ENCODE measurements at regions not wholly inside any gene's neighbourhood (a gene's known extent, or its start where the extent isn't known, plus 50 kb on each side); places are given as distances from the start of the nearest gene placed in this dataset.
"Not testable (repeated sequence)": the region's sequence is repeated elsewhere in the genome, so short reads cannot be mapped to it uniquely, and the experiment has no call there.

DNA sequence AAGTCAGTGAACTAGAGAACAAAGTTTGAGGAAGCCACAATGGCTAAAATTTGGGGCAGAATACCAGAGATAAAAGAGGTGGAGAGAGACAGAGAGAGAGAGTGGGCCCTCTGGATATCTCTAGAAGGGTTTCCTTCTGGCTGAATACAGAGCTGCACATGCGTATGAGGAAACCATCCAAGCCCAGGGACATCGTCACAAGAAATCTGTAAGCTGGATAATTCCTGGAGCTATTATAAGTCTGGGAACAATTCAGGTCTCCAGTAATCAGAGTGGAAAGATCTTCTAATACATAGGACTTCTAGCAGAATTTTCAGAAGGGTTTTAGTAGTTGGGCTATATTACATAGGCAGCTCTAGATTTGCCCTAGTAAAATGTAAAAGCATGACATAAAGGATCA is 415.7 kb upstream of the MTPN start:
- no peaks in the 10 kb centered on the region for H3K27me3 ChIP-seq
- no peaks in the 10 kb centered on the region for H3K36me3 ChIP-seq
- H3K4me3 ChIP-seq, result no peak overlapping the region
- no peak for DNase-seq
- intact Hi-C loops (cut with DNase I), result no loop called here
- TF ChIP-seq, protein P1, sequence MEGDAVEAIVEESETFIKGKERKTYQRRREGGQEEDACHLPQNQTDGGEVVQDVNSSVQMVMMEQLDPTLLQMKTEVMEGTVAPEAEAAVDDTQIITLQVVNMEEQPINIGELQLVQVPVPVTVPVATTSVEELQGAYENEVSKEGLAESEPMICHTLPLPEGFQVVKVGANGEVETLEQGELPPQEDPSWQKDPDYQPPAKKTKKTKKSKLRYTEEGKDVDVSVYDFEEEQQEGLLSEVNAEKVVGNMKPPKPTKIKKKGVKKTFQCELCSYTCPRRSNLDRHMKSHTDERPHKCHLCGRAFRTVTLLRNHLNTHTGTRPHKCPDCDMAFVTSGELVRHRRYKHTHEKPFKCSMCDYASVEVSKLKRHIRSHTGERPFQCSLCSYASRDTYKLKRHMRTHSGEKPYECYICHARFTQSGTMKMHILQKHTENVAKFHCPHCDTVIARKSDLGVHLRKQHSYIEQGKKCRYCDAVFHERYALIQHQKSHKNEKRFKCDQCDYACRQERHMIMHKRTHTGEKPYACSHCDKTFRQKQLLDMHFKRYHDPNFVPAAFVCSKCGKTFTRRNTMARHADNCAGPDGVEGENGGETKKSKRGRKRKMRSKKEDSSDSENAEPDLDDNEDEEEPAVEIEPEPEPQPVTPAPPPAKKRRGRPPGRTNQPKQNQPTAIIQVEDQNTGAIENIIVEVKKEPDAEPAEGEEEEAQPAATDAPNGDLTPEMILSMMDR (IDR thresholded peaks at IDR 0.05), result no peak
- no peaks in the 10 kb centered on the region for H3K4me1 ChIP-seq
- 83 to 90% methylated on average over 2 of the region's 2 CpGs for WGBS, 2 donors
- H3K27ac ChIP-seq, result no peak overlapping the region
- H3K9me3 ChIP-seq, result no peaks in the 10 kb centered on the region
- ATAC-seq, result no peak

DNA sequence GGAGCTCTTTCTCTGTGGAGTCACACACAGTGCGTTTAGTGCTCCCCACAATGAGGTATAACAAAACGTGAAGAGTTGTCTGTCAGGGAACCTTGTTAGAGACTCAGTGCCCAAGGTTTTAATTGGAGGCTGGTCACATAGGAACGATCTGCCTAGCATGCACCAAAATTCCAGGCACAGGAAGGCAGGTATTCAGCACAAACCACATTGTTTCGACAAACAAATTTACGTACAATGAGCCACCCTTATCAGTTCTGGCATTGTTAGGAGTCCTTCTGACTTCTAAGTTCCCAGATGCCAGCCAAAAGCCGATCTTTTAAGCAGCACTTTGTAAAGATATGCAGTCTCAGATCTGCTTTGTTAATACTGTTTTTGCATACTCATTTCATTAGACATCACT is 414.2 kb upstream of the MTPN start:
- intact Hi-C loops (cut with DNase I), result no loop called here
- no peaks in the 10 kb centered on the region for H3K9me3 ChIP-seq
- TF ChIP-seq, protein P1 (IDR thresholded peaks at IDR 0.05), result no peak
- H3K36me3 ChIP-seq, result no peaks in the 10 kb centered on the region
- ATAC-seq (no peak), DNase-seq (no peak)
- H3K4me1 ChIP-seq, result no peaks in the 10 kb centered on the region
- H3K4me3 ChIP-seq, result no peak overlapping the region
- WGBS, 2 donors, result 51 to 57% methylated on average over 6 of the region's 6 CpGs
- no peak overlapping the region for H3K27ac ChIP-seq
- H3K27me3 ChIP-seq, result no peaks in the 10 kb centered on the region

DNA sequence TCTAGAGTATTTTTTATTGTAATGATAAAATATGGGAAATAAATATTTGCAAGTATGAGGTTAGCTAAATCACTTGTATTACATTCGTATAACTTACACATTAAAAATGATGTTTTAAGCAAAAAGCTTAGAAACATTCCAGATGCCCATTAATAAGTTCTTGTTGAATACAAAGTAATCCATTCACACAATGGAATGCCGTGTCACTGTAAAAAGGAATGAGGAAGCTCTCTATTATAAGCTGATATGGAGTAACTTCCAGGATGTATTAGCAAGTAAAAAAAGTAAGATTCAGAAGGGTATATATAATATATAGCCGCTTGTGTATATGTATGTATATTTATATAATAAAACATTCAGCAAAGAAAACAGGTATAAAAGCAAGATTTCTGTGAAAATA is 412.8 kb upstream of the MTPN start:
- no peaks in the 10 kb centered on the region for H3K27me3 ChIP-seq
- no peaks in the 10 kb centered on the region for H3K9me3 ChIP-seq
- TF ChIP-seq, protein P1 (IDR thresholded peaks at IDR 0.05), result no peak
- H3K27ac ChIP-seq, result no peak overlapping the region
- no peaks in the 10 kb centered on the region for H3K4me1 ChIP-seq
- intact Hi-C loops (cut with DNase I), result no loop called here
- no peak overlapping the region for H3K4me3 ChIP-seq
- ATAC-seq (no peak), DNase-seq (no peak)
- WGBS, 2 donors, result 61 to 67% methylated on average over 3 of the region's 3 CpGs
- H3K36me3 ChIP-seq, result no peaks in the 10 kb centered on the region

DNA sequence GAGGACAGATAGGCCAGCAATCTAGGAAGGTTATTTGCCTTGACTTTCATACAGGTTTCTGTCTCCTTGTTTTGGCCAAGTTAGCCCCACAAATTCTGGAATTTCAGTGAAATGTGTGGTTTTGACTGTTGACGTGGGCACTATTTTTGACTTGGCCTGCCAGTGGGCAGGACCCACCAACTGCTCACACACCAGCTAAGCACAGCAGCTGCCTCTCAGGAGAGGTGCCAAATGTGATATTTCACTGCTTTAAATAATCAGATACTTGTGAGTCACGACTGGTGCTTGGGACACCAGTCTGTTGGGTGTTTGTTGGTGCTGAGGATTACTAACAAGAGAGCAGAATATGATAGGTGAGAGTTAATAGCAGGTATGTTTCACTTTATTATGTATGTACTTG is 409.7 kb upstream of the MTPN start:
- no peak for ATAC-seq
- intact Hi-C loops (cut with DNase I), result no loop called here

DNA sequence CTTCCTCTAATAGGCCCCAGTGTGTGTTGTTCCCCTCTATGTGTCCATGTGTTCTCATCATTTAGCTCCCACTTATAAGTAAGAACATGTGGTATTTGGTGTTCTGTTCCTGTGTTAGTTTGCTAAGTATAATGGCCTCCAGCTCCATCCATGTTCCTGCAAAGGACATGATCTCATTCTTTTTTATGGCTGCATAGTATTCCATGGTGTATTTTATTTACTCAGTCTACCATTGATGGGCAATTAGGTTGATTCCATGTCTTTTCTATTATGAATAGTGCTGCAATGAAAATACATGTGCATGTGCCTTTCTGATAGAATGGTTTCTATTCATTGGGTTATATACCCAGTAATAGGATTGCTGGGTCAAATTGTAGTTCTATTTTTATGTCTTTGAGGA is 394.2 kb upstream of the MTPN start:
- H3K9me3 ChIP-seq; intact Hi-C loops (cut with DNase I); DNase-seq; H3K27ac ChIP-seq; ATAC-seq; H3K27me3 ChIP-seq; H3K36me3 ChIP-seq; H3K4me3 ChIP-seq; H3K4me1 ChIP-seq: not testable (repeated sequence)

More for the DNA sequence above, 409.7 kb upstream of the MTPN start:
- Histone ChIP-seq H3K4me1 (no peaks in the 10 kb centered on the region), H3K36me3 (no peaks in the 10 kb centered on the region), H3K27ac (no peak overlapping the region), H3K4me3 (no peak overlapping the region), H3K9me3 (peaks cover 0 to 4% (median 0%) of the 10 kb centered on the region in 11 donors), H3K27me3 (no peaks in the 10 kb centered on the region)
- DNase-seq, result no peak
- 52 to 53% methylated on average over 2 of the region's 2 CpGs for WGBS, 2 donors
- TF ChIP-seq, protein P1 (IDR thresholded peaks at IDR 0.05), result no peak
